Memory B cell (primary cell): ENCODE measurements at regions not wholly inside any gene's neighbourhood (a gene's known extent, or its start where the extent isn't known, plus 50 kb on each side); places are given as distances from the start of the nearest gene placed in this dataset.
"Not testable (repeated sequence)": the region's sequence is repeated elsewhere in the genome, so short reads cannot be mapped to it uniquely, and the experiment has no call there.

Source experiments
- ATAC-seq: fragments of 150-1000 bp; cut with Tn5 transposase; 2 replicates; pipeline ENCODE4 v1.10.0; 2021; ENCODE audit warnings: low read depth, mild to moderate bottlenecking, moderate library complexity
- DNase-seq, 2 donors: peaks; one replicate each; pipeline ENCODE4 v3.0.0; 2022; ENCODE audit warnings: low spot score in 2 of 2
- H3K27ac Mint-ChIP-seq: one replicate; pipeline ENCODE4 v1.8.0; 2022; ENCODE audit warnings: mild to moderate bottlenecking, moderate library complexity, mixed read lengths
- H3K27me3 Mint-ChIP-seq: one replicate; pipeline ENCODE4 v1.8.0; 2022; ENCODE audit warnings: mixed read lengths
- H3K36me3 Mint-ChIP-seq: one replicate; pipeline ENCODE4 v1.8.0; 2022; ENCODE audit warnings: mild to moderate bottlenecking, mixed read lengths
- H3K4me1 Mint-ChIP-seq: one replicate; pipeline ENCODE4 v1.8.0; 2022; ENCODE audit warnings: mixed read lengths
- H3K4me3 Mint-ChIP-seq: one replicate; pipeline ENCODE4 v1.8.0; 2022; ENCODE audit warnings: mild to moderate bottlenecking, moderate library complexity, mixed read lengths
- H3K9me3 Mint-ChIP-seq: one replicate; pipeline ENCODE4 v1.8.0; 2022; ENCODE audit warnings: mixed read lengths

DNA sequence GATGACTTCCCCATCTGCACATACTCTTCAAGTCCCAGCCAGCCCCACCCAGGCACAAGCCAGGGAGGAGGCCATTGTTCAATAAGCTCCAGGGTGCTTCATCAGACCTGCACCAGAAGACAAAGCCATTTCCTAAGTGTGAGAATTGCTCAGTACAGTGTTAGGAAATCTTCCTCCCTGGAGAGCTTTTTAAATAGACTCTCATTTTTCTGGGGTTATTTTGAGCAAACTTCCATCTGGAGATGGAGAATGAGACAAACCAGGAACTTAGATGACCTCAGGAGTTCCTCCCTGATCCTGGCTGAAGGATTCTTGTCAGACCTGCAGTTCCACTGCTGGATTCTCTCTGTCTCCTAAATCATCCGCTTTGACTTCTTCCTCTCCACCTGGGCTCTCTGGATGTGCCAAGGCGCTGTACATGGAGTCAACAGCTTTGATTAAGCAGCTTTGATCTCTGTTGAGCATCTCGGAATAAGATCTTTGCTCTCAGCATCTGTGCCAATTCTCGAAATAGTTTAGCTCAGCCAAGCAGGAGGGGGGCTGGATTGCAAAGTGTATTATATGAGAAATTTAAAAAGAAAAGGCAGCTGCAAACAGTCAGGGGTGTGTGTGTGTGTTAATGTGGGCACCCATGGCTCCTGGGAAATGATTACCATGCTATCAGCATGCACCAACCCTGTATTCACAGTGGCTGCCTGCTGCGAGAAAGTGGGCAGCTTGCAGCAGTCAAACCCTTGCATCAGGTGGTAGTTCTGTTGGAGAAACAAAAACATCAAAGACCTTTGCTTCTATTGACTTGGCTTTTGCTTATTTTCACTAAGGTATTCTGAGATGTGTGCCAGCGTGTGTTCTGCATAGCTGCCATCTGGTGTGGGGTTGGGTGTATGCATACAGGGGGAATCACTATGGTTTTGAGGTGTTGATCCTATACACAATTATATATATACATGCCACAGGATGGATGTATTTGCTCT lies 70.2 kb upstream of the NAV2 start:
- ATAC-seq (no peak), DNase-seq (no peak)
- Mint-ChIP-seq H3K36me3 (peaks cover 2% of the 10 kb centered on the region), H3K27me3 (peaks cover 4% of the 10 kb centered on the region), H3K9me3 (no peaks in the 10 kb centered on the region), H3K4me1 (no peaks in the 10 kb centered on the region), H3K27ac (no peak overlapping the region), H3K4me3 (no peak overlapping the region)

GRCh38 chr11:19639603-19640105 lies 73.0 kb upstream of the NAV2 start:
- H3K4me3 Mint-ChIP-seq: no peak overlapping the region
- DNase-seq (no peak), ATAC-seq (no peak)
- H3K27ac Mint-ChIP-seq: no peak overlapping the region
- H3K36me3 Mint-ChIP-seq: peaks cover 2% of the 10 kb centered on the region
- no peaks in the 10 kb centered on the region for H3K4me1 Mint-ChIP-seq
- peaks cover 2% of the 10 kb centered on the region for H3K27me3 Mint-ChIP-seq
- H3K9me3 Mint-ChIP-seq: peaks cover 4% of the 10 kb centered on the region

DNA sequence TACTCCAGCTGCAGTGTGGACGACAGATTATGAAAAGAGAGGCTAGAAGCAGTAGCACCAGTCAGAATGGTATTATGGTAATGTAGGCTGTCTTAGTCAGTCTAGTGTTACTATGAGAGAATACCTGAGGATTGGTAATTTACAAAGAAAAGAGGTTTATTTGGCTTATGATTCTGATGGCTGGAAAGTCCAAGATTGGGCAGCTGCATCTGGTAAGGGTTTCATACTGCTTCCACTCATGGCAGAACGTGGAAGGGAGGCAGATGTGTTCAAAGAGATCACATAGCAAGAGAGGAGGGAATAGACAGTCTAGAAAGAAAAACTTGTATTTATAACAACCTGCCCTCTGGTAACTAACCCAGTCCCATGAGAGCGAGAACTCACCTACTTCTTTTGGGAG lies 77.3 kb upstream of the NAV2 start:
- ATAC-seq (no peak), DNase-seq (no peak)
- Mint-ChIP-seq H3K4me1 (no peaks in the 10 kb centered on the region), H3K9me3 (peaks cover 7% of the 10 kb centered on the region), H3K27me3 (peaks cover 2% of the 10 kb centered on the region), H3K36me3 (no peaks in the 10 kb centered on the region), H3K4me3 (no peak overlapping the region), H3K27ac (no peak overlapping the region)

- Mint-ChIP-seq H3K4me3 (no peak overlapping the region), H3K27me3 (peaks cover 6% of the 10 kb centered on the region), H3K9me3 (peaks cover 7% of the 10 kb centered on the region), H3K36me3 (no peaks in the 10 kb centered on the region), H3K27ac (no peak overlapping the region), H3K4me1 (no peaks in the 10 kb centered on the region)
- ATAC-seq (no peak), DNase-seq (no peak)
Observed at GRCh38 chr11:19633276-19633675, 79.4 kb upstream of the NAV2 start.

DNA sequence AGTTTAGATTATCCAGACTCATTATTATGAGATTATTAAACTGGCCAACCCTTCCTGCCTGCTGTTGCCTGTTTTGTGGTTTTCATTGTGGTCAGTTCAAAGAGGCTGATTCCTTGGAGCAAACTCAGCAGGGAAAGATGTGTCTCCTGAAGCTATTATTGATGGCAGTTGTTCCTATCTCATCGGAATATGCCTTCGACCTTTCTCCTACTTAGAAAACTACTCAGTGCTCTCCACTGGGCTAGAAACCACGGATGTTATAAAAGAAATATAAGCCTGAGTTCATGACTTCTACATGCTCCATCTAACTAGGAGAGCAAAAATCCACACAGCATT lies 80.2 kb upstream of the NAV2 start:
- no peak overlapping the region for H3K27ac Mint-ChIP-seq
- H3K36me3 Mint-ChIP-seq: no peaks in the 10 kb centered on the region
- H3K9me3 Mint-ChIP-seq: peaks cover 7% of the 10 kb centered on the region
- no peaks in the 10 kb centered on the region for H3K4me1 Mint-ChIP-seq
- no peak for DNase-seq
- peaks cover 6% of the 10 kb centered on the region for H3K27me3 Mint-ChIP-seq
- ATAC-seq: no peak
- no peak overlapping the region for H3K4me3 Mint-ChIP-seq

DNA sequence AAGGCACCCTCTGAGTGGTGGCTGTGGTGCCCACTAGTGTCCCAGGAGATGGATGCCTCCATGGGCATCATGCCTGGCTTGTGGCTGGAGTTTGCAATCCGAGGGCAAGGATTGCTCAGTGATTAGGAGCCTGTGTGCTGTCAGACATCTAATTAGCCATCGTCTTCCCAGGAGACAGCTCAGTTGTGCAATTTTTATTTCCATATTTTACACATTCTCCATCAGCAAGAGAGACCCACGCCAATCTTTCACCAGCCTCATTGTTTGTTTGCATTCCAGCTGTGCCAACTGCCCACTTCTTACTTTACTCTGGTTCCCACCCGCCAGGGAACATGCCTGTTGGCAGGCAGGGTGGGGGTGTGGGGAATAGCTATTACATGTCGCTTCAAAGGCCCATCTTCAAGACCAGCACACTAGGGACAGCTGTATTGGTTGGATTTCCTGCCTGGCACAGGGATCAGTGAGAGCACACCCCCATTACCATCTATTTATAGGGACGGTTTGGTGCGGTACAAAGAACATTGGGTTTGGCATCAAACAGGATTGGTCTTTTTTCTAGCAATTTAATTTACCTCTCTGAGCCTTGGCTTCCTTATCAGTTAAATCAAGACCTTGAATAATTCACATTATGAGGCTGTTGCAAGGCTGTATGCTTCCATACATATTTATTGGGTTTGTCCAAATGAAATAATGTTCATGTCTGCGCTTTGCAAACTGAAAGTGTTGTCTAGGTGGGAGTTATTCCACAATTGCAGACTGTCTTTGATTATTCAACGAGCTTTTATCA lies 80.7 kb upstream of the NAV2 start:
- H3K4me3 Mint-ChIP-seq: no peak overlapping the region
- H3K27me3 Mint-ChIP-seq: peaks cover 7% of the 10 kb centered on the region
- ATAC-seq: no peak
- H3K27ac Mint-ChIP-seq: no peak overlapping the region
- H3K9me3 Mint-ChIP-seq: peaks cover 7% of the 10 kb centered on the region
- no peaks in the 10 kb centered on the region for H3K4me1 Mint-ChIP-seq
- no peaks in the 10 kb centered on the region for H3K36me3 Mint-ChIP-seq
- no peak for DNase-seq

- no peak for DNase-seq
Observed at GRCh38 chr11:19628018-19628417, 84.6 kb upstream of the NAV2 start.

DNA sequence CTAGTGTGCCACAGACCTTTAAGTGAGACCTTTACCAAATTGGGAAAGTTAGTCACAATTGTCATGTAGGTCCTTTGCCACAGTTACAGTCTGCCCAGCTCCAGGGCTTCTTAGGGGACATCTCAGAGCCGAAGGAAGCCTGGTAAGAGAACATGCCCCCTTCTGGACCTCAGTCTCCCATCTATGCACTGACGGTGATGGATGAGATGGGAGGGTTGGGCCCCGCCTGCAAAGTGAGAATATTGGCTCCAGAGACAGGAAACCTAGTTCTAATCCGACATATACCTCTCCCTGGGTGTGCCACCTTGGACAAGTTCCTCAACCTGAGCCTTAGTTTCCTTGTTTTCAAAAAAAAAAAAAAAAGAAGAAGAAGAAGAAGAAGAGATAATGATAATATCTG lies 85.1 kb upstream of the NAV2 start:
- H3K9me3 Mint-ChIP-seq: no peaks in the 10 kb centered on the region
- peaks cover 10% of the 10 kb centered on the region for H3K27me3 Mint-ChIP-seq
- ATAC-seq: no peak
- H3K4me1 Mint-ChIP-seq: no peaks in the 10 kb centered on the region
- H3K4me3 Mint-ChIP-seq: no peak overlapping the region
- DNase-seq: no peak
- no peak overlapping the region for H3K27ac Mint-ChIP-seq
- no peaks in the 10 kb centered on the region for H3K36me3 Mint-ChIP-seq

More at GRCh38 chr11:19628018-19628417, 84.6 kb upstream of the NAV2 start:
- peaks cover 11% of the 10 kb centered on the region for H3K27me3 Mint-ChIP-seq
- no peak overlapping the region for H3K4me3 Mint-ChIP-seq
- ATAC-seq: no peak
- no peaks in the 10 kb centered on the region for H3K4me1 Mint-ChIP-seq
- no peaks in the 10 kb centered on the region for H3K9me3 Mint-ChIP-seq
- H3K36me3 Mint-ChIP-seq: no peaks in the 10 kb centered on the region
- no peak overlapping the region for H3K27ac Mint-ChIP-seq

GRCh38 chr11:19625438-19625837 lies 87.2 kb upstream of the NAV2 start:
- DNase-seq (no peak), ATAC-seq (no peak)
- Mint-ChIP-seq H3K9me3 (peaks cover 2% of the 10 kb centered on the region), H3K27me3 (peaks cover 10% of the 10 kb centered on the region), H3K4me1 (no peaks in the 10 kb centered on the region), H3K27ac (no peak overlapping the region), H3K4me3 (no peak overlapping the region), H3K36me3 (no peaks in the 10 kb centered on the region)

DNA sequence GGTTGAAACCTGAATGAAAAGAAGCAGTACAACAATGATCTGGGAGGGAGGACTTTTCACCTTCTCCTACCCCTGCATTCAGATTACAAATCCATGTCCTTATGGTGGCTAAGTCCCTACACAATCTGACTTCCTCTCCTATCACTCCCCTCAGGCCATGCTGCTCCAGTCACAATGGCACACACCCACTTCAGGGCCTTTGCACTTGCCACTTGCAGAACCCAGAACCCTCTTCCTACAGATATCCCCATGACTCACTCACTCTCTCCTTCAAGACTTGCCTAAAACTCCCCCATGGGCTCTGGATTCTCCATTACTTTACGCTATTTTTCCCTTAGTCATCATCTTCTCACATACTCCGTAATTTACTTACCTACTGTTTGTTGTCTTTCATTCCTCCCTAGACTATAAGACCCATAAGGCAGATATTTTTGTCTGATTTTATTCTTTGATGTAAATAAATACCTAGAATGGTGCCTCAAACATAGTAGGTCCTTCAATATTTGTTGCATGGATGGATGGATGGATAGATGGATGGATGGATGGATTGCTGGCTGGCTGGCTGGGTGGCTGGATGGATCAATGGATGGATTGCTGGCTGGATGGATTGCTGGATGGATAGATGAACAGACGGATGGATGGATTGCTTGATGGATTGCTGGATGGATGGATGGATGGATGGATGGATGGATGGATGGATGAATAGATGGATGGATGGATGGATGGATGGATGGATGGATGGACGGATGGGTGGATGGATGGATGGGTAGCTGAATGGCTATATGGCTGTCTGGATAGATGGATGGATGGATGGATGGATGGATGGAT lies 94.7 kb upstream of the NAV2 start:
- Mint-ChIP-seq H3K27ac (no peak overlapping the region), H3K9me3 (peaks cover 12% of the 10 kb centered on the region), H3K4me3 (no peak overlapping the region), H3K36me3 (no peaks in the 10 kb centered on the region), H3K27me3 (no peaks in the 10 kb centered on the region), H3K4me1 (no peaks in the 10 kb centered on the region)
- DNase-seq (no peak), ATAC-seq (no peak)

DNA sequence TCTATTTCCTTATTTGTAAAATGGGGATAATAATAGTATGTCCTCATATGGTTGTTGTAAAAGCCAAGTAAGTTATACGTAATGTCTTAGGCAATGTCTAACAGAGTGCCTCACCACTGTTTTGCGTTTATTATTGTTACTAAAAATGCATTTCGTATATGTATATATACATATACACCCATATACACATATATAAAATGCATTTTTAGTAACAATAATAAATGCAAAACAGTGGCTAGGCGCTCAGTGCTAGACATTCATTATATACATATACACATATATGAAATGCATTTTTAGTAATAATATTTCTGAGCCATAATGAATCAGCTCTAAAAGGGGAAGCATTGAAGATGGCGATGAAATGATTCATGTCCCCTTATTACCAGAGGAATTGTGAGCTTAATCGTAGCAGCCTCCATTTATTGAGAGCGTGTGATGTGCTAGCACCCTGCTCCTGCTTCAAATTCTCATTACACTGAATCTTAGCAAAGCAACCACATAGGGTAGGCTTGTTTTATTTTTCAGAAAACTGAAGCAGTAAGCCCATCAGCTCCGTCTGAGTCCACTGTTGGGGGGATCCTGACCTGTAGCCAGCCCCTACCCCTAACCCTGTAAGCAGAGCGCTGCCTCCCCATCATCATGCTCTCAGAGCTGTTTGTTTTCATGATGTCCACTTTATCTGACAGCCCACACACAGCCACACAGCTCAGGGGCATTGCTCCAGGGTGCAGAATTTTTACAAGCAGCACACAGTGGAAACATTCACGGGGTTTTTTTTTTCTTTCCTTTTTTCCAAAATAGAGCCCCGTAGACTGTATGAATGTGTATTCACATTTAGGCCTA lies 97.1 kb upstream of the NAV2 start:
- DNase-seq: no peak
- no peak overlapping the region for H3K4me3 Mint-ChIP-seq
- H3K36me3 Mint-ChIP-seq: peaks cover 2% of the 10 kb centered on the region
- peaks cover 1% of the 10 kb centered on the region for H3K27me3 Mint-ChIP-seq
- no peak overlapping the region for H3K27ac Mint-ChIP-seq
- no peak for ATAC-seq
- H3K4me1 Mint-ChIP-seq: no peaks in the 10 kb centered on the region
- H3K9me3 Mint-ChIP-seq: peaks cover 15% of the 10 kb centered on the region

DNA sequence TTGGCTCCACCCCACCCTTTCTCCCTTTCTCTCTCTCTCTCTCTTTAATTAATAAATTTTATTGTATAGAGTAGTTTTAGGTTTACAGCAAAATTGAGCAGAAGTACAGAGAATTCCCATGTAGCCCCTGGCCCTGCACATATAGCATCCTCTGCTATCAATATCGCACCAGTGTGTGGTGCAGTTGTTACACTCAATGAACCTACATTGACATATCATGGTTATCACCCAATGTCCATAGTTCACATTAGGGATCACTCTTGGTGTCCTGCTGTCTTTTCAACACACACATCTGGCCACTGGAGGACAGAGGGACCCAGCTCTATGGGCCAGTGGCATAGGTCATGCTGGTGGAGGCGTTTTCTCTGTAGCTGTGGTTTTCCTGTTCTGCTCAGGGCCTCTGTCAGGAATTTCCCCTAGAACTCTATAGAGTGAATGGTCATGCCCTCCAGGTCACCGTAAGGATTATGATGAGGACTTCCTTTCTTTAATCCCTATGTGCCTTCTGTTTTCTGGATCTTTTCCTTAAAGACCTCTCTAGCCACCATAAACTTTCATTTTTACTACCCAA lies 98.2 kb upstream of the NAV2 start:
- DNase-seq (no peak), ATAC-seq (no peak)
- H3K36me3 Mint-ChIP-seq: peaks cover 2% of the 10 kb centered on the region
- no peak overlapping the region for H3K27ac Mint-ChIP-seq
- H3K4me1 Mint-ChIP-seq: no peaks in the 10 kb centered on the region
- peaks cover 17% of the 10 kb centered on the region for H3K9me3 Mint-ChIP-seq
- no peak overlapping the region for H3K4me3 Mint-ChIP-seq
- peaks cover 4% of the 10 kb centered on the region for H3K27me3 Mint-ChIP-seq

- not testable (repeated sequence) for H3K27ac Mint-ChIP-seq
Observed at GRCh38 chr11:19612025-19612424, 100.6 kb upstream of the NAV2 start.

More at GRCh38 chr11:19612025-19612424, 100.6 kb upstream of the NAV2 start:
- not testable (repeated sequence) for H3K36me3 Mint-ChIP-seq, H3K27me3 Mint-ChIP-seq, H3K9me3 Mint-ChIP-seq, H3K4me1 Mint-ChIP-seq, H3K4me3 Mint-ChIP-seq, ATAC-seq, DNase-seq
